ENCODE measurements at regions not wholly inside any gene's neighbourhood (a gene's known extent, or its start where the extent isn't known, plus 50 kb on each side); places are given as distances from the start of the nearest gene placed in this dataset.

DNA sequence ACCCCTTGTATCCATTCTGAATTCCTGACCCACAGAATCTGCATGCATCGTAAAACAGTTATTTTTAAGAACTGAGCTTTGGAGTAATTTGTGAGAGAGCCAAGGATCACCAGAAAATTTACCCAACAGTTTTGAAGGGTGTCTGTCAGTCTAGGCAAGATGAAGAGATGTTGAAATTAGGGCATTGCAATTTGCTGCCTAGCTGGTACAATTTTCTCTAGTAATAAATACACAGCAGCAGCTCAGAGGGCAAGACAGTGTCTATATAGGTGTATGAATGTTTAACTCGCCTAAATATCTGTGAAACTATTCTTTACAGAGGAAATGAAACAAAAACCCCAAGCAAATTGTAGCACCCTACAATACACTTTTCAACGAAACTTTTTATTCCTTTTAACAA, 377.8 kb upstream of the POU3F3 start:
- TF ChIP-seq, protein P1, sequence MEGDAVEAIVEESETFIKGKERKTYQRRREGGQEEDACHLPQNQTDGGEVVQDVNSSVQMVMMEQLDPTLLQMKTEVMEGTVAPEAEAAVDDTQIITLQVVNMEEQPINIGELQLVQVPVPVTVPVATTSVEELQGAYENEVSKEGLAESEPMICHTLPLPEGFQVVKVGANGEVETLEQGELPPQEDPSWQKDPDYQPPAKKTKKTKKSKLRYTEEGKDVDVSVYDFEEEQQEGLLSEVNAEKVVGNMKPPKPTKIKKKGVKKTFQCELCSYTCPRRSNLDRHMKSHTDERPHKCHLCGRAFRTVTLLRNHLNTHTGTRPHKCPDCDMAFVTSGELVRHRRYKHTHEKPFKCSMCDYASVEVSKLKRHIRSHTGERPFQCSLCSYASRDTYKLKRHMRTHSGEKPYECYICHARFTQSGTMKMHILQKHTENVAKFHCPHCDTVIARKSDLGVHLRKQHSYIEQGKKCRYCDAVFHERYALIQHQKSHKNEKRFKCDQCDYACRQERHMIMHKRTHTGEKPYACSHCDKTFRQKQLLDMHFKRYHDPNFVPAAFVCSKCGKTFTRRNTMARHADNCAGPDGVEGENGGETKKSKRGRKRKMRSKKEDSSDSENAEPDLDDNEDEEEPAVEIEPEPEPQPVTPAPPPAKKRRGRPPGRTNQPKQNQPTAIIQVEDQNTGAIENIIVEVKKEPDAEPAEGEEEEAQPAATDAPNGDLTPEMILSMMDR (IDR thresholded peaks at IDR 0.05; ENCODE audit: unreplicated experiment), result no peak
- Mint-ChIP-seq H3K27me3 (ENCODE audit: low read depth) (peaks cover 57% of the 10 kb centered on the region), H3K9me3 (no peaks in the 10 kb centered on the region), H3K4me1 (no peaks in the 10 kb centered on the region), H3K36me3 (no peaks in the 10 kb centered on the region), H3K27ac (no peak overlapping the region), H3K4me3 (no peak overlapping the region)
- no peak for DNase-seq (ENCODE audit: low spot score in 2 of 2, unreplicated experiment in 2 of 2)

DNA sequence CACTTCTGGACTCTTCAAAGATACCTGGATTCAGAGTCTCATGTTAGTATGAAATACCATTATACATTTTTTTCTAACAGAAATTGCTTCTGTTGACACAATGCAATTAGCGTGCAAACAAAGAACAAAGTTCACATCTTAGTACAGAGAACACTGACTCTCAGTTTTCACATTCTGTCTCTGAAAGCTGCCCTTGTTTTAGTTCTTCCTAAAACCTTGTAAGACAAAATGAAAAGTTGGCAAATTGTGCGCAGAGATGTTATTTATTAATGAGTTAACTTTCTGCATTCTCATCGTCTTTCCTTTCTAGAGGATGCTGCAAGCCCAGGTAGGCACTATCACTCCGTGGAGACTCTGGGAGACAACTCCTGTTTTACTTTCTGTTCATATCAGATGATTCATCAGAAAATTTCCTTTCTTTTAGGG, 377.3 kb upstream of the POU3F3 start:
- no peaks in the 10 kb centered on the region for H3K4me1 Mint-ChIP-seq
- TF ChIP-seq, protein P1 (IDR thresholded peaks at IDR 0.05; ENCODE audit: unreplicated experiment), result no peak
- H3K36me3 Mint-ChIP-seq, result no peaks in the 10 kb centered on the region
- no peak for DNase-seq (ENCODE audit: low spot score in 2 of 2, unreplicated experiment in 2 of 2)
- no peaks in the 10 kb centered on the region for H3K9me3 Mint-ChIP-seq
- H3K27ac Mint-ChIP-seq, result no peak overlapping the region
- H3K27me3 Mint-ChIP-seq (ENCODE audit: low read depth), result peaks cover 61% of the 10 kb centered on the region
- no peak overlapping the region for H3K4me3 Mint-ChIP-seq

DNA sequence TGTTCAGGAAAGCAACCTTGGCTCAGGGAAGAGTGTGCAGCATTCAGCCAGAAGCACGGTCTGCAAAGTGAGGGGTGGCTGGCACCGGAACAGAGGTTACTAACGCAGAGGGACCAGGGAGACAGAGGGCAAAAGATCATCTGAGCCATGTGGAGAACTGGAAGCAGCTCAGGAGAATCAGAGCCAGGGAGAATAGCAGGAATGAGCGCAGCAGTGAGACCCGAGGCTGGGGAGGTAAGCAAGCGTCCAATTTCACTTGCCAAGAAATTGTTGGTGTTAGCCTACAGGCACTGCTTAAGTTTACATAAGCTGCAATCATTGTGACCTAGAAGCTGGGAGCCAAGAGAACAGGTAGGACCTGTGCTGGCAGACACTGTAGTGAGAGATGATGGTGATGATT, 372.6 kb upstream of the POU3F3 start:
- no peak for DNase-seq (ENCODE audit: low spot score in 2 of 2, unreplicated experiment in 2 of 2)
- Mint-ChIP-seq H3K27me3 (ENCODE audit: low read depth) (peaks cover 51% of the 10 kb centered on the region), H3K27ac (no peak overlapping the region), H3K4me1 (no peaks in the 10 kb centered on the region), H3K36me3 (no peaks in the 10 kb centered on the region), H3K4me3 (no peak overlapping the region), H3K9me3 (no peaks in the 10 kb centered on the region)
- TF ChIP-seq, protein P1 (IDR thresholded peaks at IDR 0.05; ENCODE audit: unreplicated experiment), result no peak

DNA sequence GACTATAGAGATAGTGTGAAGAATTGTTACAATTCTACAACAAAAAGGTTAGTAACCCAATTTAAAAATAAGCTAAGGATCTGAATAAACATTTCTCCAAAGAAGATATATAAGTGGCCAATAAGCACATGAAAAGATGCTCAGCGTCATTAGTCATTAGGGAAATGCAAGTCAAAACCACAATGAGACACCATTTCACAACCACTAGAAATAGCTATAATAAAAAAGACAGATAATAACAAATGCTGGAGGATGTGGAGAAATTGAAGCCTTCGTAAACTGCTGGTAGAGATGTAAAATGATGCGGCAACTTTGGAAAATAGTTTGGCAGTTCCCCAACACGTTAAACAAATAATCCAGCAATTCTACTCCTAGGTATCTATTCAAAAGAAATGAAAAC, 366.5 kb upstream of the POU3F3 start:
- TF ChIP-seq, protein P1 (IDR thresholded peaks at IDR 0.05; ENCODE audit: unreplicated experiment), result no peak
- no peak for DNase-seq (ENCODE audit: low spot score in 2 of 2, unreplicated experiment in 2 of 2)
- H3K36me3 Mint-ChIP-seq, result no peaks in the 10 kb centered on the region
- H3K27me3 Mint-ChIP-seq (ENCODE audit: low read depth), result peaks cover 52% of the 10 kb centered on the region
- no peak overlapping the region for H3K4me3 Mint-ChIP-seq
- H3K9me3 Mint-ChIP-seq, result no peaks in the 10 kb centered on the region
- H3K27ac Mint-ChIP-seq, result no peak overlapping the region
- no peaks in the 10 kb centered on the region for H3K4me1 Mint-ChIP-seq

DNA sequence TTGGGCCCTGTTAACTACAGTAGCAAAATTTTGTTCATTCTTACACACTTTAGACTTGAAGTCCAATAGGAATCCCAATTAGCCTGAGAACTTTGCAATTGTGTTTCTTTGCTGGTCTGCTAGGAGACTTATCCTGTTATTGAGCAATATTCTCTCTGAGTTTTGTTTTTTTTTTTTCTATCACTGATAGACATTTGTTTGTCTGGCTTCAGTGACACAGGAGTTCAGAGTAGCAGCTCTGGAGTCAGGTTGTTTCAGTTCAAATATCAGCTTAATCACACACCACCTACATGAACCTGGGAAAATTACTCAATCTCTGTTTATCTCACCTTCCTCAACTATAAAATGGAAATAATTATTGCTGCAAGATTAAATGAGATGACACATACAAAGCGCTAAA, 360.2 kb upstream of the POU3F3 start:
- no peaks in the 10 kb centered on the region for H3K36me3 Mint-ChIP-seq
- no peak for DNase-seq (ENCODE audit: low spot score in 2 of 2, unreplicated experiment in 2 of 2)
- TF ChIP-seq, protein P1 (IDR thresholded peaks at IDR 0.05; ENCODE audit: unreplicated experiment), result no peak
- no peak overlapping the region for H3K27ac Mint-ChIP-seq
- H3K27me3 Mint-ChIP-seq (ENCODE audit: low read depth), result peaks cover 27% of the 10 kb centered on the region
- H3K4me3 Mint-ChIP-seq, result no peak overlapping the region
- H3K4me1 Mint-ChIP-seq, result peaks cover 2% of the 10 kb centered on the region
- no peaks in the 10 kb centered on the region for H3K9me3 Mint-ChIP-seq

DNA sequence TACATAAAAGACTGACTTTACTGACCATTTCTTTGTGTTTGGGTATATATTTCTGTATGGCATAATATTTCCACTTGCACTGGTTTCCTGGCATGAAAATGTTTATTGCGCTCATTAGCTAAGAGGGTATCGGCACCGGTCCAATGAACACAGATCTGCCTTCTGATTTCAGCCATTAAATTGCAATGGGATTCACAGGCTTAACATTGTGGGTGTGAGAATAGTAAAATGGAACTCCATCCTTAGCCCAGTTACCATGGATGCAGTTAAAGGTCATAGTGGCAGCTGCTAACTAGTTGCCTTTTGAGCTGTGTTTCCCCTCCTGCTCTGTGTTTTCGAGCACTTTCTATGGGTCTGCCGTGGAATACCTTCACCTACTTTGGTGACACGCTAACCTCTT, 352.6 kb upstream of the POU3F3 start:
- Mint-ChIP-seq H3K27me3 (ENCODE audit: low read depth) (peaks cover 41% of the 10 kb centered on the region), H3K27ac (no peak overlapping the region), H3K36me3 (no peaks in the 10 kb centered on the region), H3K4me1 (peaks cover 7% of the 10 kb centered on the region), H3K9me3 (no peaks in the 10 kb centered on the region), H3K4me3 (no peak overlapping the region)
- no peak for DNase-seq (ENCODE audit: low spot score in 2 of 2, unreplicated experiment in 2 of 2)
- TF ChIP-seq, protein P1 (IDR thresholded peaks at IDR 0.05; ENCODE audit: unreplicated experiment), result no peak
